ENCODE measurements at regions not wholly inside any gene's neighbourhood (a gene's known extent, or its start where the extent isn't known, plus 50 kb on each side); places are given as distances from the start of the nearest gene placed in this dataset.

DNA sequence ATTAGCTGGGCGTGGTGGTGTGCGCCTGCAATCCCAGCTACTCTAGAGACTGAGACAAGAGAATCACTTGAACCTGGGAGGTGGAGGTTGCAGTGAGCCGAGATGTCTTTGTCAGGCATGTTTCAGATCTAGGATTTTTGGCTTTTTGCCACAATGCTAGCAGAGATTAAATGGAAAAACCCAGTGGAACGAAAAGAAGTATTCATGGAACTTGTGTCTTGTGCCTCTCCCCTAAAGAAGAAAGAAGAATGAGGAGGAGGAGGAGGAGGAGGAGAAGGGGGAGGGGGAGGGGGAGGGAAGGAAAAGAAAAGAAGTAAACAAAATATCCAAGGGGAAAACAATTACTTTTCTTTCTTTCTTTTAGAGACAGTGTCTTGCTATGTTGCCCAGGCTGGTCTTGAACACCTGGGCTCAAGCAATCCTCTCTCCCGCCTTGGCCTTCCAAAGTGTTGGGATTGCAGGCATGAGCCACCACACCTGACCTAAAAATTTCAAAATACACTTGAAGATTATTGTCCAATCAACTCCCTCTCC is 106.0 kb downstream of the ARRDC3 start:
- TF ChIP-seq, protein P1, sequence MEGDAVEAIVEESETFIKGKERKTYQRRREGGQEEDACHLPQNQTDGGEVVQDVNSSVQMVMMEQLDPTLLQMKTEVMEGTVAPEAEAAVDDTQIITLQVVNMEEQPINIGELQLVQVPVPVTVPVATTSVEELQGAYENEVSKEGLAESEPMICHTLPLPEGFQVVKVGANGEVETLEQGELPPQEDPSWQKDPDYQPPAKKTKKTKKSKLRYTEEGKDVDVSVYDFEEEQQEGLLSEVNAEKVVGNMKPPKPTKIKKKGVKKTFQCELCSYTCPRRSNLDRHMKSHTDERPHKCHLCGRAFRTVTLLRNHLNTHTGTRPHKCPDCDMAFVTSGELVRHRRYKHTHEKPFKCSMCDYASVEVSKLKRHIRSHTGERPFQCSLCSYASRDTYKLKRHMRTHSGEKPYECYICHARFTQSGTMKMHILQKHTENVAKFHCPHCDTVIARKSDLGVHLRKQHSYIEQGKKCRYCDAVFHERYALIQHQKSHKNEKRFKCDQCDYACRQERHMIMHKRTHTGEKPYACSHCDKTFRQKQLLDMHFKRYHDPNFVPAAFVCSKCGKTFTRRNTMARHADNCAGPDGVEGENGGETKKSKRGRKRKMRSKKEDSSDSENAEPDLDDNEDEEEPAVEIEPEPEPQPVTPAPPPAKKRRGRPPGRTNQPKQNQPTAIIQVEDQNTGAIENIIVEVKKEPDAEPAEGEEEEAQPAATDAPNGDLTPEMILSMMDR (conservative IDR thresholded peaks at IDR 0.05; ENCODE audit: low read length) = no peak
- TF ChIP-seq EZH2phosphoT487 (IDR thresholded peaks at IDR 0.05; ENCODE audit: borderline replicate concordance) = no peak
